Tibial artery (tissue), 4 donors: ENCODE measurements at regions not wholly inside any gene's neighbourhood (a gene's known extent, or its start where the extent isn't known, plus 50 kb on each side); places are given as distances from the start of the nearest gene placed in this dataset.

Source experiments
- DNase-seq, 2 donors: peaks; one replicate each; pipeline ENCODE4 v3.0.0-alpha.2; 2019
- H3K27ac ChIP-seq, 2 donors: fragments of 200-600 bp; sonication (generic) in 1 of 2; 1 replicate in 1 of 2; 2 replicates in 1 of 2; pipeline ENCODE4 v1.5.1; 2018 to 2019; ENCODE audit warnings: mild to moderate bottlenecking in 1 of 2
- H3K27me3 ChIP-seq, 2 donors: fragments of 200-600 bp; sonication (generic) in 1 of 2; one replicate each; pipeline versions ENCODE4 v1.5.1 to v1.6.0; 2016 to 2019
- H3K36me3 ChIP-seq, 3 donors: fragments of 200-600 bp; sonication (generic) in 2 of 3; one replicate each; pipeline ENCODE4 v1.5.1; 2016 to 2019; ENCODE audit warnings: mild to moderate bottlenecking in 2 of 3
- H3K4me1 ChIP-seq, 4 donors: fragments of 200-600 bp; sonication (generic) in 2 of 4; 1 replicate in 3 of 4; 2 replicates in 1 of 4; pipeline ENCODE4 v1.5.1; 2016 to 2019
- H3K4me3 ChIP-seq, 2 donors: fragments of 200-600 bp; sonication (generic) in 1 of 2; 1 replicate in 1 of 2; 2 replicates in 1 of 2; pipeline ENCODE4 v1.5.1; 2018 to 2019; ENCODE audit warnings: mild to moderate bottlenecking in 2 of 2
- H3K9me3 ChIP-seq, 3 donors: fragments of 200-600 bp; sonication (generic) in 1 of 3; one replicate each; pipeline ENCODE4 v1.5.1; 2016 to 2019
- CTCF ChIP-seq, 2 experiments: fragments of 200-600 bp in 1 of 2; fragments of 450-650 bp in 1 of 2; IDR thresholded peaks; one replicate each; pipeline ENCODE4 v1.5.1; 2017 to 2019; ENCODE audit warnings: antibody characterized with exemption in 2 of 2, mild to moderate bottlenecking in 1 of 2, moderate library complexity in 1 of 2
- intact Hi-C: fragments of 100-400 bp; cut with DNase I; formaldehyde crosslinking; loops from one replicate; pipeline ENCODE4 v1.15.0; 2023; ENCODE audit warnings: low total_unique reads

DNA sequence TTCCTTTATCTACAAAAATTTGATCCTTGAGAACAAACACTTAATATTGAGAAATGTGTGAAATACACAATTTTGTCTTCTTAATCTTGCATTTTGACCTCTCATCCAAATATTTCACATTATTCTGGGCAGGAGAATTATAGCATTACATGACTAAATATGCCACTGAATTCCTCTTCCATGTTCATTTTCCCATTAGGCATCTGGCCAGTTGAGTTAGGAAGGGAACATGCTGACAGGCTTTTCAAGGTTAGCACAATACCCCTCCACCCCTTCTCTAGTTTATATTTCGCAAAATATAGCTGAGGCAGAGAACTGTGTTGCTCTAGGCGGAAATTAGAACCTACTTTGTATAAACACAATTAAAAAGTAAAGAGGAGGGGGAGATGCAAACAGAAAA, 271.7 kb upstream of the ZC3H12C start:
- no peak overlapping the region for H3K27ac ChIP-seq
- no peaks in the 10 kb centered on the region for H3K27me3 ChIP-seq
- no peak for DNase-seq
- H3K4me3 ChIP-seq: no peak overlapping the region
- TF ChIP-seq CTCF (IDR thresholded peaks at IDR 0.05): no peak
- intact Hi-C loops: no loop called here
- H3K36me3 ChIP-seq: no peaks in the 10 kb centered on the region
- no peaks in the 10 kb centered on the region for H3K4me1 ChIP-seq
- H3K9me3 ChIP-seq: no peaks in the 10 kb centered on the region

DNA sequence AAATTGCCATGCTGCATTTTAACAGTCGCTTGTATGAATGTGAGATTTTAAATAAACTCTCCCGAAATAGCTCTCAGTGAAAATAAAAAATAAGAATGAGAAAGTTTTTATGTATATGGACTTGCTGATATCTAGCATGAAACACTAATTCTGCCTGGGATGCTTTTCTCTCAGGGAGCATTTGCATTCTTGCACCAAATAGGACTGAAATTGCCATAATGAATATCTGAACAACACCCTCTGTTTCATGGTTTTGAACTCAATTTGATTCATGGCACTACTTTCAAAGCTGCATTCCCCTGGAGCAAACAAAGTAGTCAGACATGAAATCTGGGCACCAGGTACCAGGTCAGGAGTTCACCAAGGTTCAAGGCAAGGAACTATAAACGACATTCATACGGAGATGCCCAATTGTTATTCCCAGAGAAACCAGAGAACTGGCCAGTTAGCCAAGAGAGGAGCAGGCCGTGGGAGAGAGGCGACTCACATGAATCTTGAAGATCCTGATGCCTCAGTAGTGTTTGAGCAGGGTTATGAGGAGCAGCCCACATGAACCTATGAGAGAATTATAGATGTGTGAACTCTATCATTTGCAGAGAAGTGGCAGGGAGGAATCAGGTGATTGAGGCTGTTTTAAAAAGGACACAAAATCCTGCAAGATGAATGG, 270.6 kb upstream of the ZC3H12C start:
- Histone ChIP-seq H3K4me3 (no peak overlapping the region), H3K27me3 (no peaks in the 10 kb centered on the region), H3K27ac (no peak overlapping the region), H3K4me1 (no peaks in the 10 kb centered on the region), H3K36me3 (no peaks in the 10 kb centered on the region), H3K9me3 (no peaks in the 10 kb centered on the region)
- TF ChIP-seq CTCF (IDR thresholded peaks at IDR 0.05): no peak
- no peak for DNase-seq
- intact Hi-C loops: no loop called here

GRCh38 chr11:109828387-109828786, 264.8 kb upstream of the ZC3H12C start:
- no peak for TF ChIP-seq CTCF (IDR thresholded peaks at IDR 0.05)
- H3K36me3 ChIP-seq: no peaks in the 10 kb centered on the region
- no peak overlapping the region for H3K4me3 ChIP-seq
- intact Hi-C loops: no loop called here
- no peaks in the 10 kb centered on the region for H3K9me3 ChIP-seq
- H3K27ac ChIP-seq: no peak overlapping the region
- H3K27me3 ChIP-seq: no peaks in the 10 kb centered on the region
- H3K4me1 ChIP-seq: no peaks in the 10 kb centered on the region
- DNase-seq: no peak

DNA sequence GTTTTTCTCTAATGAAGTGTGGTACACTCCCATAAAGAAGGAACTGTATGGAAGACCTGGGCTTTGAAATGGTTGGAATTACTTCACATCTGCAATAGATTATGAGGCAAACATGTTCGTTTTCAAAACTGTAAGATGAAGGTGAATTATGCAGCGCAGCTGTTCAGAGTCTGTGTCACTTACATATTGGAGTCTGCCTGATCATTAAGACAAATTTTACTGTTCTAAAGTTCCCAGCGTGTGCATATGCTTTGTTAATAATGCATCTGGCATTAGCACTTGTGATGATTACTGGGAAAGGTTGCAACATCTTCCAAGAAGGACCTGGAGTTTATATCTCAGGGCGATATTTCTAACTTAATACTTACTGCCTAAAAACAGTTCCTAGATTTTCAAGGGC, 255.2 kb upstream of the ZC3H12C start:
- Histone ChIP-seq H3K4me3 (no peak overlapping the region), H3K27ac (no peak overlapping the region), H3K36me3 (no peaks in the 10 kb centered on the region), H3K4me1 (no peaks in the 10 kb centered on the region), H3K9me3 (no peaks in the 10 kb centered on the region), H3K27me3 (no peaks in the 10 kb centered on the region)
- no peak for DNase-seq
- intact Hi-C loops: no loop called here
- no peak for TF ChIP-seq CTCF (IDR thresholded peaks at IDR 0.05)

DNA sequence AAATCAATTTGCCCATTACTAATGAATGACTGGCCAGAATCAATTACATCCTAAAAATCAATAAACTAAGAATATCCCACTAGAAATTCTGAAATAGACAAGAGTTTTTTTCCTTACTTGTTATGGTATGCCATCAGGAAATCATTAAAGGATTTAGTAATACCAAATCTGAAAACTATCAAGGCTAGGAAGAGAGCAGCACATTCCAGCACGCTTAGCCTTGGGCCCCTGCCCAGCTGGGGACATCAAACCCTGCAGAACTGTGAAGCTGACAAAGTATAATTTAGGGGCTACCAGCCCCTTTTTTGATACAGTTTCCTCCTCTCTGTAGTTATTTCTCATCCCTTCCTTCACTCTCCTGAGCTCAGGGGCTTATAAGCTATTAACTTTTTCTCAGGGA, 247.8 kb upstream of the ZC3H12C start:
- intact Hi-C loops: no loop called here
- H3K9me3 ChIP-seq: no peaks in the 10 kb centered on the region
- no peak for DNase-seq
- H3K4me3 ChIP-seq: no peak overlapping the region
- H3K27ac ChIP-seq: no peak overlapping the region
- TF ChIP-seq CTCF (IDR thresholded peaks at IDR 0.05): no peak
- no peaks in the 10 kb centered on the region for H3K36me3 ChIP-seq
- no peaks in the 10 kb centered on the region for H3K27me3 ChIP-seq
- no peaks in the 10 kb centered on the region for H3K4me1 ChIP-seq

- H3K4me1 ChIP-seq: no peaks in the 10 kb centered on the region
- no peaks in the 10 kb centered on the region for H3K36me3 ChIP-seq
- intact Hi-C loops: no loop called here
- no peak overlapping the region for H3K27ac ChIP-seq
- no peak for DNase-seq
- no peaks in the 10 kb centered on the region for H3K9me3 ChIP-seq
- TF ChIP-seq CTCF (IDR thresholded peaks at IDR 0.05): no peak
- no peak overlapping the region for H3K4me3 ChIP-seq
- no peaks in the 10 kb centered on the region for H3K27me3 ChIP-seq
Observed at GRCh38 chr11:109847621-109848020, 245.6 kb upstream of the ZC3H12C start.
